Fibroblast of skin of left quadriceps (primary cell): ENCODE measurements at regions not wholly inside any gene's neighbourhood (a gene's known extent, or its start where the extent isn't known, plus 50 kb on each side); places are given as distances from the start of the nearest gene placed in this dataset.

Source experiments
- DNase-seq, 2 experiments: peaks; one replicate each; pipeline ENCODE4 v3.0.0-alpha.2; 2013; ENCODE audit warnings: low read depth in 2 of 2

- DNase-seq = no peak
Observed at GRCh38 chr4:13316354-13316753, 167.8 kb downstream of the RAB28 start.

GRCh38 chr4:13313856-13314255 lies 170.3 kb downstream of the RAB28 start:
- no peak for DNase-seq

GRCh38 chr4:13312264-13312663 lies 171.9 kb downstream of the RAB28 start:
- no peak for DNase-seq

GRCh38 chr4:13309751-13310150 lies 174.4 kb downstream of the RAB28 start:
- DNase-seq = no peak

- no peak for DNase-seq
Observed at GRCh38 chr4:13306356-13306755, 177.8 kb downstream of the RAB28 start.

- DNase-seq = peak in 1 of 2 experiments; percentile 3
Observed at GRCh38 chr4:13302876-13303275, 181.3 kb downstream of the RAB28 start.

- DNase-seq = no peak
Observed at GRCh38 chr4:13299343-13299742, 184.8 kb downstream of the RAB28 start.

GRCh38 chr4:13298655-13299054 lies 185.5 kb downstream of the RAB28 start:
- DNase-seq = no peak

GRCh38 chr4:13296986-13297385 lies 187.2 kb downstream of the RAB28 start:
- no peak for DNase-seq

- no peak for DNase-seq
Observed at GRCh38 chr4:13294961-13295605, 189.1 kb downstream of the RAB28 start.

- DNase-seq = no peak
Observed at GRCh38 chr4:13292372-13292771, 191.8 kb downstream of the RAB28 start.

GRCh38 chr4:13289391-13289790 lies 194.7 kb downstream of the RAB28 start:
- peak in 1 of 2 experiments; percentile 8 for DNase-seq

- no peak for DNase-seq
Observed at GRCh38 chr4:13285336-13285735, 198.8 kb downstream of the RAB28 start.

GRCh38 chr4:13284932-13285331 lies 199.2 kb downstream of the RAB28 start:
- DNase-seq = no peak

GRCh38 chr4:13276357-13276756 lies 207.8 kb downstream of the RAB28 start:
- DNase-seq = no peak

GRCh38 chr4:13268703-13269102 lies 215.4 kb downstream of the RAB28 start:
- DNase-seq = no peak

- DNase-seq = no peak
Observed at GRCh38 chr4:13268165-13268564, 216.0 kb downstream of the RAB28 start.

- DNase-seq = no peak
Observed at GRCh38 chr4:13267091-13267490, 217.0 kb downstream of the RAB28 start.

- DNase-seq = no peak
Observed at GRCh38 chr4:13266687-13267086, 217.5 kb downstream of the RAB28 start.

- DNase-seq = no peak
Observed at GRCh38 chr4:13263967-13264525, 220.1 kb downstream of the RAB28 start.

GRCh38 chr4:13262816-13263215 lies 221.3 kb downstream of the RAB28 start:
- DNase-seq = no peak

- DNase-seq = no peak
Observed at GRCh38 chr4:13261486-13262257, 222.5 kb downstream of the RAB28 start.

- DNase-seq = no peak
Observed at GRCh38 chr4:13260513-13260912, 223.6 kb downstream of the RAB28 start.
